Astrocyte of the spinal cord (primary cell): ENCODE measurements at regions not wholly inside any gene's neighbourhood (a gene's known extent, or its start where the extent isn't known, plus 50 kb on each side); places are given as distances from the start of the nearest gene placed in this dataset.

ENCODE experiments used
- DNase-seq: peaks from one replicate; pipeline ENCODE4 v3.0.0; 2011; ENCODE audit warnings: low read depth, low spot score
- H3K4me3 ChIP-seq: 2 replicates; pipeline ENCODE4 v1.5.1; 2011; ENCODE audit warnings: low read depth, mild to moderate bottlenecking, low read length, moderate library complexity
- in situ Hi-C: cut with HindIII; loops from 2 replicates; pipeline ENCODE4 v1.10.0; 2017; ENCODE audit warnings: low sequenced_read_pairs
- TF ChIP-seq, protein P1 (sequence below): IDR thresholded peaks from 2 replicates; pipeline ENCODE4 v1.5.1; 2012; ENCODE audit warnings: low read depth, mild to moderate bottlenecking, low read length, inconsistent platforms

DNA sequence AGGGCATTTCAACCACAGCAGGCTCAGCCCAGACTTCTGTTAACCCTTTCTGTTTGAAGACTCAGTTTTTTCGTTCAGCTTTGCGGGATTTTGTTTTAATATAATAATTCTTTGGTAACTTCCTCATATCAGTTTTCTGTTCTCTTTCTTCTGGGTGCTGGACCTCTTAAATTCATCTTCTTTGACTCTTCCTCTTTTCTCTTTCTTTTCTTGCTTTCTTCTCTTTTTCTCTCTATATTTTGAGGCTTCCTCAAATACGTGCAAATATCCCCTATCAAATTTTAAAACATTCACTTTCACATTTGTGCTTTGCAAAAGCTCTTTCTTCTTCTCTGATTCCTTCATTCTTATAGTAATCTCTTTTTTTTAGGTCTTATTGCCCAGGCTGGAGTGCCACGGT is 136.3 kb downstream of the HS3ST3B1 start:
- H3K4me3 ChIP-seq, result no peak overlapping the region
- TF ChIP-seq, protein P1, sequence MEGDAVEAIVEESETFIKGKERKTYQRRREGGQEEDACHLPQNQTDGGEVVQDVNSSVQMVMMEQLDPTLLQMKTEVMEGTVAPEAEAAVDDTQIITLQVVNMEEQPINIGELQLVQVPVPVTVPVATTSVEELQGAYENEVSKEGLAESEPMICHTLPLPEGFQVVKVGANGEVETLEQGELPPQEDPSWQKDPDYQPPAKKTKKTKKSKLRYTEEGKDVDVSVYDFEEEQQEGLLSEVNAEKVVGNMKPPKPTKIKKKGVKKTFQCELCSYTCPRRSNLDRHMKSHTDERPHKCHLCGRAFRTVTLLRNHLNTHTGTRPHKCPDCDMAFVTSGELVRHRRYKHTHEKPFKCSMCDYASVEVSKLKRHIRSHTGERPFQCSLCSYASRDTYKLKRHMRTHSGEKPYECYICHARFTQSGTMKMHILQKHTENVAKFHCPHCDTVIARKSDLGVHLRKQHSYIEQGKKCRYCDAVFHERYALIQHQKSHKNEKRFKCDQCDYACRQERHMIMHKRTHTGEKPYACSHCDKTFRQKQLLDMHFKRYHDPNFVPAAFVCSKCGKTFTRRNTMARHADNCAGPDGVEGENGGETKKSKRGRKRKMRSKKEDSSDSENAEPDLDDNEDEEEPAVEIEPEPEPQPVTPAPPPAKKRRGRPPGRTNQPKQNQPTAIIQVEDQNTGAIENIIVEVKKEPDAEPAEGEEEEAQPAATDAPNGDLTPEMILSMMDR, result no peak
- in situ Hi-C loops, result no loop called here
- DNase-seq, result no peak

- DNase-seq, result no peak
- TF ChIP-seq, protein P1, result no peak
- in situ Hi-C loops, result no loop called here
- no peak overlapping the region for H3K4me3 ChIP-seq
These were observed 135.4 kb downstream of the HS3ST3B1 start for GRCh38 chr17:14436266-14436665.

DNA sequence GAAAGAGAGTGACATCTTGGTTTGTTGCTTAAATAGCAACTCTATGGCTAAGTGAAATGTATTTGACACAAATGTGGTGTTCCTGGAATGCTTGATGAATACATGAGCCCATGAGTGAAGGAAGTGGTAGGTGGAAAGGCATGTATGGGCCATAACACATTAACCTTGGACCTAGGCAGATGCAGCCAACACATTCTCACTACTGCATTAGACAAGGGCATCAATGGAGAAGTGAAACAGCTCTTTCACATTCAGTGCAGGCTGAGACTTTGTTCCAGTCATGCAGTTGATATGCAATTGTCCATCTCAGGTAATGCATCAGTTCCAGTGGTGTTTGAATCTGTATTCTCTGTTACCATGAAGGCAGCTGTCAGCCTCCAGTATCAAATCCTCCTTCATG is 133.6 kb downstream of the HS3ST3B1 start:
- no peak for DNase-seq
- in situ Hi-C loops, result no loop called here
- TF ChIP-seq, protein P1, result no peak
- no peak overlapping the region for H3K4me3 ChIP-seq

DNA sequence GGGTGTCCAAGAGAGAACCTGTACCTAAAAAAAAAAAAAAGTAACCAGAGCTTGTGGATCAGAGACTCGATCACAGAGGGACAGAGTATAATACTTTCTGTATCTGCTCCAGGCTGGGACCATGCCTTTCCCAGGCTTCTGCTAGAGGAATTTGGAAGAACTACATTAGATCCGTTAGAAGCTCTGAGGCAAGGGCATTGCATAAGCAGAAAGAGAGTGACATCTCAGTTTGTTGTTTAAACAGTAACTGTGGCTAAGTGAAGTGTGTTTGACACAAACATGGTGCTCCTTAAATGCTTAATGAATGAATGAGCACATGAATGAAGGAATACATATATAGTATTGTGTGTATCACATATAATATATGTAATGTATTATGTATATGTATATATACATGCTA is 131.2 kb downstream of the HS3ST3B1 start:
- no peak overlapping the region for H3K4me3 ChIP-seq
- DNase-seq, result no peak
- in situ Hi-C loops, result no loop called here

DNA sequence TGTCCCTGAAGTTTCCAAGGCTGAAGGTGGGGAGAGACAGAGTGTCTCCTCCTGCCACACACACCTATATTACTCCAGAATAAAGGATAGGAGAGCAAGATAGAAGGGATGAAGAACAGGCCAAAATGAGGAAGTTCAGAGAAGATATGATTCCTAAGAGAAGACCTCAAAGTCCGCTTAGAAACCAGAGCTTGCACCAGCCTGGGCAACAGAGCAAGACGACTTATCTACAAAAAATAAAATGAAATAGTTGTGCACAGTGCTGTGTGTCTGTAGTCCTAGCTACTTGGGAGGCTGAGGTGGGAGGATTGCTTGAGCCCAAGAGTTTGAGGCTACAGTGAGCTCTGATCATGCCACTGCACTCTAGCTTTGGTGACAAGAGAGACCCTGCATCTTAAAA is 128.2 kb downstream of the HS3ST3B1 start:
- no peak for DNase-seq
- in situ Hi-C loops, result no loop called here
- TF ChIP-seq, protein P1, result no peak
- no peak overlapping the region for H3K4me3 ChIP-seq

More for the DNA sequence above, 131.2 kb downstream of the HS3ST3B1 start:
- TF ChIP-seq, protein P1, result no peak

DNA sequence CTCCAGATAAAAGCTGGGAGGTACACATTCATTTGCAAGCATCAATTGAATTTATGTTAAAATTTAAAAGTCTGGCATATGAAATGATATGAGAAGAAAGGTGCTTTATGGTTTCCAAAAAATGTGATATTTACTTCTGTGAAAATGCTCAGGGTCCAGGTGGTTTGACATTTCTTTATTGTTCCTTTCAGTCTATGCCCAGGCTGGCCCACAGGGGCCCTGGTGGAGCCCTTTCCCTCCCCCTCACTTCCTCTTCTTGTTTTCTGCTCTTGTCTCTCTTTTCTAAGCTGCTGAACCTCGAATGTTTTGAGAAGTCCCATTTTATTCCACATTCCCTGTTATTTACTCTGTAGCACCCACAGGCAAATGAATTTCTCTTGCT is 127.8 kb downstream of the HS3ST3B1 start:
- H3K4me3 ChIP-seq, result no peak overlapping the region
- TF ChIP-seq, protein P1, result no peak
- no peak for DNase-seq
- in situ Hi-C loops, result no loop called here
